IPS-NIHi7 (cell line): ENCODE measurements at regions not wholly inside any gene's neighbourhood (a gene's known extent, or its start where the extent isn't known, plus 50 kb on each side); places are given as distances from the start of the nearest gene placed in this dataset.
"Not testable (repeated sequence)": the region's sequence is repeated elsewhere in the genome, so short reads cannot be mapped to it uniquely, and the experiment has no call there.

Experiments
- DNase-seq: peaks from one replicate; pipeline ENCODE4 v3.0.0; 2012; ENCODE audit warnings: mixed read lengths; ENCODE audit errors: extremely low spot score

DNA sequence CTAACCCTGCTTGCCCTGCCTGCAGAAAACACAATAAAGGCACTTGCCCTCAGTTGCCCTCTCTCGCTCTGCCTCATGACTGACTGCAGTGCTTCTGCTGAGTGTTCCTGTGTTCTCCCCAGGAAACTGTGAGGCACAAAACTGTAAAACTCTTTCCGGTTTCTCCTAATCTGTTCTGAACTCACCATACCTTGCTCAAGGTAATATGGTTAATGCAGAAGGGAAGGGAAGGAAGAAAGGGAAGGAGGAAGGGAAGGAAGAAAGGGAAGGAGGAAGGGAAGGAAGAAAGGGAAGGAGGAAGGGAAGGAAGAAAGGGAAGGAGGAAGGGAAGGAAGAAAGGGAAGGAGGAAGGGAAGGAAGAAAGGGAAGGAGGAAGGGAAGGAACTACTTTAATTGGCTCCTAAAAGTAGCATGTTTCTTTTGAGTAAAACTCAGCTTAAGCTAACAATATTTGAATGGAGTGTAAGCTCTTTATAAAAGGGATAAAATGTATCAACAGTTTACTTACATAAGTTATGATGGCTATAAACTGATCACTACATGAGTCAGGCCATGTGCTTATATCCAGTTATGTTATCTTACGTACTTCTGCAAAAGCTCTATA, 334.0 kb upstream of the CLEC14A start:
- DNase-seq = no peak

DNA sequence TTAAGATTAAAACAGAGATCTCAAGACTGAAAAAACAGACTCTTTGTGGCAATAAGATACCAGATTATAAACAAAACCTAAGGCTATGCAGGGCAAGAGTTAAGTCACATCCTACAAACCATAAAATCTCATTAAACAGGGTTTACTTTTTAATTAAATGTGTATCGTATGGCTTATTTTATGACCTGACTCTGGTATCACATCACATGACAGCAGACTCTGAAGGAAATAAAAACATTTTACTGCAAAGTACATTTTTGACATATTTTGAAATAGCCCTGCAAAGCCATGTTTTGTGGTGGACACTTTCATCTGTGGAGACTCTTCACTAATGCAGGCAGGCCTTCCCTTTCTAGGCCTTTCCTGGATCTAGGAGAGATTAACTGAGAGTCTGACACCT, 327.6 kb upstream of the CLEC14A start:
- DNase-seq = no peak

DNA sequence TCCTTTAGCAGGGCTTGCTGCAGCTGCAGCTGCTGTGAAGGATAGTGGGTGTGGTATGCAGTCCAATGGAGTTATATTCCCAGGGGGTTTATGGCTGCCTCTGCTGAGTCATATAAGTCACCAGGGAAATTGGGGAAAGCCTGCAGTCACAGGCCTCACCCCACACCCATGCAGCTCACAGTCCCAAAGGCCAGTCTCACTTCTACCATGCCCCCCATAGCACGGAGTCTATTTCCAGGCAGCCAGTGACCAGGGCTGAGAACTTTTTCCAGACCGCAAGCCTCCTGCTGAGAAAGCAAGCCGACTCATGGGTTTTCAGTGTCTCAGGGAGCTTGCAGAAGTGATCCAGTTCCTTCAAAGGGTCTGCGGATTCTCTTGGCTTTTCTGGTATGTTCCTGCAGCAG, 322.4 kb upstream of the CLEC14A start:
- no peak for DNase-seq

DNA sequence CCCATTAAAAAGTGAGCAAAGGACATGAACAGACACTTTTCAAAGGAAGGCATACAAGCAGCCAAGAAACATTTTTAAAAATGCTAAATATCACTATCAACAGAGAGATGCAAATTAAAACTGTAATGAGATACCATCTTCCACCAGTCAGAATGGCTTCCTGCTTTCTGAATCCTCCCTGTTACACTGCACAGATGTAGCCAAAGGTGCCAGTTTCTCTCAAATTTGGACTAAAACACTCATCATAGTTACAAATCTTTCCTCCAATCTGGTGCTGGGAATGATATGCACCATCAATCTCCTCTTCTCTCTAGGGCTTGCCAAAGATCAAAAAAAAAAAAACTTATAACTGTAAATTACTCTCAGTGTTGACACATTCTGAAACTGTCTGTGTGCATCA, 311.8 kb upstream of the CLEC14A start:
- no peak for DNase-seq

DNA sequence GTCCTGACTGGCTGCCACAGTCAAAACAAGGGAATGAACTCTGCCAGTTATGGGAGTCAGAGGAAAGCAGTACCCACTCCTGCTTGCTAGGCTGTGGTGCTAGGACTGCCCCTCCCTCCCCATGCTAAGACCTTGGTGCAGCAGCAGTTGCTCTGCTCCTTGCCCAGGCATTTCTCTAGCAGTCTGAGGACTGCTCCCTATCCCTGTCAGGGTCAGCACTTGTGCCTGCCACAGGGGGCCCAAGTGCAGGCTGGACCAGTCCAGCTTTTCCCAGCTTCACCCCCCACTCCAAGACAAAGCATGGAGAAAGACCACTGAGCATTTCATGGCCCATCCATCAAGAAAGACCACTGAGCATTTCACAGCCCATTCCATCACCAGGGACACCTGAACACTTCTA, 305.8 kb upstream of the CLEC14A start:
- DNase-seq = no peak

DNA sequence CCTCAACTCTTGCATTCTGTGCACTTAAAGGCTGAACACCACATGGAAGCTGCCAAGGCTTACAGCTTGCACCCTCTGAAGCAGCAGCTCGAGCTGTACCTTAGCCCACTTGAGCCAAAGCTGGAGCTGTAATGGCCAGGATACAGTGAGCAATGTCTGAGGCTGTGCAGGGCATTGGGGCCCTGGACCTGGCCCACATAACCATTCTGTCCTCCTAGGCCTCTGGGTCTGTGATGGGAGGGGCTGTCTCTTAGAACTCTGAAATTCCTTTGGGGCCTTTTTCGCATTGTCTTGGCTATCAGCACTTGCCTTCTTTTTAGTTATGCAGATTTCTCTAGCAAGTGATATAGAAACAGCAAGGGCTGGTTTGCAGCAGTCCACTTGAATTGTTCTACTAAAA, 303.8 kb upstream of the CLEC14A start:
- DNase-seq = no peak

DNA sequence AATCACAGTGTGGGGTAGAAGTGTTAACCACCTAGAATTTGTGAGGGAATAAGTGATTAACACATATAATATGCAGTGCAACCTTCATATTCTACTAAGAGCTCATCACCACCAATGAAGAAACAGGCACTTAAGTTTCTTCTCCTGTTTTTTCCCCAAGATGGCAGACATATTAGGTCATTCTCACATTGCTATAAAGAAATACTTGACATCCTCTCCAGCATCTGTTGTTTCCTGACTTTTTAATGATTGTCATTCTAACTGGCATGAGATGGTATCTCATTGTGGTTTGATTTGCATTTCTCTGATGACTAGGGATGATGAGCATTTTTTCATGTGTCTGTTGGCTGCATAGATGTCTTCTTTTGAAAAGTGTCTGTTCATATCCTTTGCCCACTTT, 301.5 kb upstream of the CLEC14A start:
- not testable (repeated sequence) for DNase-seq

DNA sequence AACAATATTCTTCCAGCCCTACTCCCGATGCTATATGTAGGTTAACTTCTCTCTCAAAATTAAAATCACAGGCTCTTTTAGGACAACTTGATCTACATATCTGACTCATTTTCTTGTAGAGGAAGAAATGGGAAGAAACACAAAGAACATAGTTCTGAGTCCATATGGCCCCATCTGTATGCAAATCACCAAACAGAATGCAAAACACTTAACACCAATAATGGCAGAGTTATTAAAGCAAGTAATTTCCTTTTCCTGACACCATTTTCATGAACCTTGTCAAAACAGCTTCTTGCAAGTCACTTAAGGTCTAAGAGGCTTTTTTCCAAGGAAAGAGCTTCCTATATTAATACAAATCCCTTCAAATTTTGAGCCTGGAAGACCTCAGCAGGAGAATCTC, 300.4 kb upstream of the CLEC14A start:
- DNase-seq = no peak

DNA sequence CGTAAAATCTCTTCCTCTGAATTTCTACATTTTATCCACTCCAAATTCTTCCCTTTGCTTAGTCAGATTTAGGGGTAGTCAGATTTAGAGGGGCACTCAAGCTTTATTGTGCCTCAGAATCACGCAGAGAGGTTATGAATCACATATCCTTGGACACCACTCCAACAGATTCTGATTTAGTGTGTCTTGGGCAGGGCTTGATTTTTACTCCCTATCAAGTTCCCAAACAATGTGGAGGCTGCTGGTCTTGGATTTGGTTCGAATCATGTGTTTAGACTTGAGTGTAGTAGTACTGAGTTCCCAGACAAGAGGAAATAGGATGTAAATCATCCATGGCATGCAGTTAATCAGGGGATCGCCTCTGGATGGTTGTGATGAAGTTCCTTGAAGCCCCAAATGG, 298.1 kb upstream of the CLEC14A start:
- no peak for DNase-seq

DNA sequence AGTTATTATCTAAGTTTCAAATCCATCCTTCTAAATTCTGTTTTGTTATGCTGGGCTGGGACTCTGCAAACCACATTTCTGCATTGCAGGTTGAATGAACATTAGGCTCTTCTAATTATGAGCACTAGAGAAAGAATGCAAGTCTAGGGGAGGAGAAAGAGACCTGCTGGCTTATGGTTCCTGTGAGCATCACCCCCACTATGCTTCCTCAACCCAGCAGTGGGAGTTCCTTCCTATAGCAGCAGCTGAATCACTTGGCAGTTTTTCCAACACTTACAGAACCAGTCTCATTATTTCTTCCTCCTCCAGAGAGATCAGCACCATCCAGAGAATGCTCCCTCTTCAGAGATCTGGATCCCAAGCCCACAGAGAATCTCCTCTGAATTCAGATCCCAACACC, 297.7 kb upstream of the CLEC14A start:
- no peak for DNase-seq

DNA sequence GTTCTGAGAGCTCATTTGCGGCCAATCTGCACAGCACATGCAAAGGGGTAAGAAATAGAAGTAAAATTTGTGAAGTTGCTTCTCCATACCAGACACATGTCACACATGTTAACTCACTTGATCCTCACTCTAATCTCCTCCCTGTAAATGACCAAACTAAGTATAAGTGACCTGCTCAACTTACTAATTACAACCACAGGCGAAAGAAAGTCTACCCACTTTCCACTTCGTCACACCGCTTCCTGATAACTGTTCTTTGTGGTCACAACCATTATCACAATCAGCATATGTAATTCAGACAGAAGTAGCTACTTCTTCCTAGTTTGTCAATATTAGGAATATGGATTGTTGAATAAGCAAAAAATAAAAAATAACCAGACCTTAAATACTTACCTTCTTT, 293.7 kb upstream of the CLEC14A start:
- DNase-seq = no peak

DNA sequence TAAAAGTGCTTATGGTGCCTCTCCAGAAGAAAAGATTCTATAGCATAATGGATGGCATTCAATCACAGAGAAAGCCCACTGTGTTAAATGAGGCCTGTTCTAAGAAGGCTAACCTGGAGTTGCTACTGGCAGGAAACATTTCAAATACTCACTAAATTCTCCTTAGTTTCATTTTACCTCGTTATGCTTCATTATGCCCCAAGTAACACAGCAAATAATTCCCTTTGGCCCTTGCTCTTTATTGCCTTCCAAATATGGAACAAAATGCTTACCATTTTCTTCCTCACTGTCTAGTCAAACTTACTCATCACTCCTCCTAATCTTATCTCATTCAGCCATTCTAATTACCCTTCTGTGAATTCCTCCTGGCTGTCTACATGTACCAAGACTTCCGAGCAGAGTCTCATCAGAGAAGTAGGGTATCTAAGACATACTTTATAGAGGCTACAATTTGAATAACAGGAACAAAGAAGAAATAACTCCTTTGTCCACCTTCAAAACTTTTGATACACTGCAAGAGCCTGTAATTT, 292.1 kb upstream of the CLEC14A start:
- DNase-seq = no peak

DNA sequence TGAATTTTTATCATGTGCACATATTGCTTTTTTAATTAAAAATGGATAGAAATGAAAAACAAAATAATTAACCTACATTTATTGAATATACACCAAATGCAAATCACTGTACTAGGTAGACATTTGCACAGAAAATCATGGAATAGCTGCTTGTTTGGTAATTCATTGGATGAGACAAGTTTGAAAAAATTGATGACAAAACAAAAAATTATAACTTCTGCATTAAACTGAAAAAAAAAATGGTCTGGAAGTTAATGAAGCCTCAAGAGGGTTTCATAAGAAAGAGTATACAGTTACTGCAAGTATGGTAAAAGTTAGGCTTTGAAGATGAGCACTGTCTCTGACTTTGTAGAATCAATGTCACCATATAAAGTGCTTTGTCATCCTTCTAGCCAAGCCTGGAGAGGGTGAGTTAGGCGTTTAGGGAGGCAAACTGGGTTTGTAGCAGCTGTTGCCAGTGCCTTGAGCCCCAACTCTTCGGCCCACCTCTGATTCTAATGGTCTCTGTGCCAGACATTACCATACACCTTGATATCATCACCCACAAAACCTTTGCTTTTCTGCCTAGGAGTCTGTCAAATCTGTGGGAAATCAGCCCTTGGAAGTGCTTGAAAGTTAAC, 291.1 kb upstream of the CLEC14A start:
- DNase-seq = no peak

DNA sequence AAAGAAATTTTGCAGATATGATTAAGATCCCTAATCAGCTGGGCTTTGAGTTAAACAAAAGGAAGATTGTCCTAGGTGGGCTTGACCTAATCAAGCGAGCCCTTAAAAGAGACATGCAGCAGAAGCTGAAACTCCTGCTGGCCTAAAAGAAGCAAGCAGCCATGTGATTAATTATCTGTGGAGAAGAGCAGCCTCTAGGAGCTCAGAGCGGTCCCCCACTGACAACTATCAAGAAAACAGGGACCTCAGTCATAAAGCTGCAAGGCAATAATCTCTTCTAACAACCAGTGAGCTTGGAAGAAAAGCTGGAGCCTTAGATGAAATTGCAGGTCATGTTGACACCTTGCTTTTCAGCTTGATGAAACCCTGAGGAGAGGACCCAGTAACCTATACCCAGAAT, 288.9 kb upstream of the CLEC14A start:
- peak; percentile 12 for DNase-seq

DNA sequence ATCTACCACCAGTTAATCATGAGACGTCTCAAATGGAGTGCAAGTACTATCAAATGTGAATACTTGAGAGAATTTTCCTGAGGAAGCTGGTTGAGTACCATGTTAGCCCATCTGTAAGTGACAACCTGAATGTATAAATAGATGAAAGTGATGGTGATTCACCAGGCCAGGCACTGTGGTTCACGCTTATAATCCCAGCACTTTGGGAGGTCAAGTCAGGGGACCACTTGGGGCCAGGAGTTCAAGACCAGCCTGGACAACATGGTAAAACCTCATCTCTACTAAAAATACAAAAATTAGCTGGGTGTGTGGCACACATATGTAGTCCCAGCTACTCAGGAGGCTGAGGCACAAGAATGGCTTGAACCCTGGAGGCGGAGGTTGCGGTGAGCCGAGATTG, 288.0 kb upstream of the CLEC14A start:
- DNase-seq = not testable (repeated sequence)

DNA sequence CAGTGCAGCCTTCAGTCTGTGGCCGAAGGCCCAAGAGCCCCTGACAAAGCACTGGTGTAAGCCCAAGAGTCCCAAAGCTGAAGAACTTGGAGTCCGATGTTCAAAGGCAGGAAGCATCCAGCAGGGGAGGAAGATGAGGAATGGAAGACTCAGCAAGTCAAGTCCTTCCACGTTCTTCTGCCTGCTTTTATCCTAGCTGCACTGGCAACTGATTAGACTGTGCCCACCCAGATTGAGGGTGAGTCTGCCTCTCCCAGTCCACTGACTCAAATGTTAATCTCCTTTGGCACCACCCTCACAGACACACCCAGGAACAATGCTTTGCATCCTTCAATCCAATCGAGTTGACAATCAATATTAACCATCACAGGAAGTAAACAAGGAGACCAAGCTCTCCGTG, 282.2 kb upstream of the CLEC14A start:
- DNase-seq = not testable (repeated sequence)

DNA sequence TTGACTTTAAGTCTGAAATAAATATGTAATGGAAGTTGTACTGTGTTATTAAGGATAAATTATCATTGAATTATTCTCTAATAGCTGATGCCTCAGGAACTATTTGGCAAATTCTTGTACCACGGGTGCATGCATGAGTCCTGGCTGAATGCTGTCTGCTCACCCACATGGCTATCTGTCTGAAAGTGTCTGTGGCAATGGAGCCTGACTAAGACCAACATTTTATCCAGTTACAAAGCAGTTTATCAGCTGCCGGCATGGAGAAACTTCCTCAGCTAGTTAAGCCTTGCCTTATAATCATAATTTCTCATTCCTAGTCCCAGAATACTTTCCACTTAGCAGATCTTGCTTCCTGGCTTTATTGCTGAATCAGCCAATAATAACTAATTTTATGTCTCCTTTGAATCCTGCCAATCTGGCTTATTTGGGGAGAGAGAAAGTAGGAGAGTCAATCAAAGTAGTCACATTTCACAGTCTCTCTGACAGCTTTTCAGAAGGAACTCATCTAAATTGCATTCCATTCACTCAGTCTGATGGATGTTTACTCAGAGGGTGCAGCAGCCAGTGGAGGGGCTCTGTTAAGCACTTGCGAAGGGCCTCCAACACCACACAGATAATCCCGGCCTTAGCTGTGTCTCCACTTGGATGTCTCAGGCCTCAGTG, 280.6 kb upstream of the CLEC14A start:
- DNase-seq = peak; percentile 22

DNA sequence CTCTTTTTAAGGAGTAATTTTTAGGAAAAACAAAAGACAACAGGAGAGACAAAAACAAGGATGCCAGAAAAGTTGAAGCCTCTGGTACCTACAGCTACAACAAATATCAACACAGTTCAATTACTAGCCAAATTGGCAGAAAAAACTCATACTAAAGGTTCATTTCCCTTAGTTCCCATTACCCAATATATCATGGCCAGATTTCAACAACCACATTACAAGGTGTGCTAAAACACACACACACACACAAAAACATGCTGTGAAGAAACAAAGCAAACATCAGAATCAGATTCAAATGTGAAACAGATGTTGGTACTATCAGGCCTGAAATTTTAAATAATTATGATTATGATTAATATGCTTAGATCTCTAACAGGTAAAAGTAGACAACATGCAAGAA, 272.7 kb upstream of the CLEC14A start:
- no peak for DNase-seq

DNA sequence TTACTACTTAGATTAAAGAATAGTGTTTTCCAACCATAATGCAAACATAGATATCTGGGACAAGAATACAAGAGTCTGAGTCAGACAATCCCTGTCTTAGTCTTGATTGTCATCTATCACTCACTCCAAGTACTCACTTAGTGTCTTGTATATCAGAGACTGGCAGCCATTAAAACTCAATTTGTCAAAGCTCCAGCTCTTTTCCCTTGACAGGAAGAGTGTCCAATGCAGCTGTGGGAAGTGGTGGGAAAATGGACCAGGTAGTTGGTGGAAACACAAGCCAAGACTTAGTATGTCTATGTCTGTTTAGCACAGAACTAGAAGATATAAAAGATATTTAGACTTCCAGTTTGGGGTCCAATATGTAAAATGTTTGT, 271.6 kb upstream of the CLEC14A start:
- DNase-seq = no peak

DNA sequence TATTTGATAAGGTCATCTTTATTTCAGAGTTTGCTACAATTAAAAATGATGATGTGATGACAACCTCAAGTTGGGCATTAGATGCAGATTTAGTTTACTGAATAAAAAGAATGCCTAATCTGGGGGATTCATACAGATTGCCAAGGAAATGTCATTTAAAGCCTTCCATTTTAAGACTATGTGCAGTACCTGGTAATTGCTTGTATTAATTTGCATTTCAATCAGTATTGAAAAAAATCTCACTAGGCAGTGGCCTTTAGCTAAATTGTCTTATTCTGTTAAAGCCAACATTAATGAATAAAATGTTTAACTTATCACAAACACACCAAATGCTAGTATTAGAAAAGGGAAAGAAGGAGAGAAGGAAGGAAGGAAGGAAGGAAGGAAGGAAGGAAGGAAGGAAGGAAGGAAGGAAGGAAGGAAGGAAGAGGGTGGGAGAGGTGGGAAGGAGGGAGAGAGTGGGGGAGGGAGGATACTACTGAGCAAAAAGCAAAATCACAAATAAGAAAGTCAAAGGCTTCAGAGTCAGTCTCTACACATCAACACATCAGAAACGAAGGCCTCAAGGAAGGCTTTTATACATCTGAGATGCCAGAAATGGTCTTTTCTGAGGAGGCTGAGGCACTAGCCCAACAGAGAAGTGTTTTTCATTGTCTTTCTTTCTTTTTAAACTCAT, 271.1 kb upstream of the CLEC14A start:
- DNase-seq = no peak

DNA sequence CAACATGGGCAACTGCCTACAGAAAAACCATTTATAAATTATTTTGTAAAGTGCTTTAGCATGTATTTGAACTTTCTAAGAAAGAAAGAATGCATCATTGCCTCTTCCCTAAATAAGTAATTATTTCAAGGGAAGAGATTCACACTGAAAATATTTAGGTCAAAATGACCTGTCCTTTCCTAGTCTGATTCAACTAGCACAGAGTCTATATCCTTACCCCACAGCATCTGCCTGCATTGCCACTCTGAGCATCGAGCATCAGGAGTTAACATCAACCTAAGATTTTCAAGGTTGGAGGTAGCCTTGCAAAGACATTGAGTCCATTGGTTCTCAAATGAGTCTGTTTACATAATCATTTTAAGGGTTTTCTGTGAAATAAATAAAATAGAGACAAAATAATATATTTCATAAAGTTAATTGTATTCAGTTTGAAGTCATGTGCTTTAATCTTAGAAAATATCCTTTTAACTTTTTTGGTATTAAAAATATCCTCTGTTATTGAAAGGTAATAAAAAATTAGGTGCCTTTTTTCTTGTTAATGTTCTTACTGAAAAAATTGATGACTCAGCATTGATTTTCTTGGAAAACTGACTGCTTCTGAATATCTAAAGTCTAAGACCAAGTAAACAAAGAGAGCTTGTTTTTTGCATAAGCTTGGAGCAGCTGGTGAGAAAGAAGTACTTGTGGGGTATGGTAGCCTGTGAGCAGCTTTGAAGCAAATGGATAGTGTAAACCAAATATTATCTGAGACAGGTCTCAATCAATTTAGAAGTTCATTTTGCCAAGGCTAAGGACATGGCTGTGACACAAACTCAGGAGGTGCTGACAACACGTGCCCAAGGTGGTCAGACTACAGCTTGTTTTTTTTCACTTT, 269.0 kb upstream of the CLEC14A start:
- no peak for DNase-seq

DNA sequence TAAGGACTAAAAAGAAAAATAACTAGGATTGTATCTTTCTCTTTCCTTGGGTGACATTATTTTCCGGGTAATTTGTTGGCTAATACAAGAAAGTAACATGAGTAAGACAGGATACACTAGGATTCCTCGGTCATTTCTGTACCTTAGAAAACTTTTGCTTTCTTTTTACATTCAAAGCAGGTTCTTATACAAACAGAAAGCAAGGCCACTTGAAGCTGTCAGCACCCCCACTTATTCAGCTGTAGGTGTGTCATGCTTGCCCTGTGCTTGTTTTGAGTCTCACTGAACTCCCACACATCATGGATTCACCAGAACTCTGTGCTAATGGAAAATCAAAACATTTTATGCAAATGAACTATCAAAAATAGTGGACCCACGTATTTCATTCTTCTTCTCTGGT, 266.8 kb upstream of the CLEC14A start:
- no peak for DNase-seq
